Vagina (tissue), 2 donors: ENCODE measurements at regions not wholly inside any gene's neighbourhood (a gene's known extent, or its start where the extent isn't known, plus 50 kb on each side); places are given as distances from the start of the nearest gene placed in this dataset.

Source experiments
- DNase-seq, 2 donors: peaks; one replicate each; pipeline ENCODE4 v3.0.0-alpha.2; 2017; ENCODE audit errors: extremely low spot score in 2 of 2
- H3K27ac ChIP-seq: fragments of 200-600 bp; sonication (generic); one replicate; pipeline ENCODE4 v1.5.1; 2019
- H3K27me3 ChIP-seq: fragments of 200-600 bp; sonication (generic); one replicate; pipeline ENCODE4 v1.5.1; 2019
- H3K36me3 ChIP-seq, 2 donors: fragments of 200-600 bp; sonication (generic); one replicate each; pipeline ENCODE4 v1.5.1; 2017 to 2019
- H3K4me1 ChIP-seq: fragments of 200-600 bp; sonication (generic); one replicate; pipeline ENCODE4 v1.5.1; 2019
- H3K4me3 ChIP-seq, 2 donors: fragments of 200-600 bp; sonication (generic); 1 replicate in 1 of 2; 2 replicates in 1 of 2; pipeline ENCODE4 v1.5.1; 2016 to 2019
- H3K9me3 ChIP-seq: fragments of 200-600 bp; sonication (generic); one replicate; pipeline ENCODE4 v1.5.1; 2019
- POLR2A ChIP-seq, 2 donors: fragments of 450-650 bp; IDR thresholded peaks; one replicate each; pipeline ENCODE4 v1.6.1; 2017; ENCODE audit warnings: antibody characterized with exemption in 2 of 2, mild to moderate bottlenecking in 2 of 2, moderate library complexity in 2 of 2
- POLR2AphosphoS5 ChIP-seq, 2 donors: sonication (generic); formaldehyde crosslinking; IDR thresholded peaks; one replicate each; pipeline ENCODE4 v1.9.0; 2017; ENCODE audit warnings: antibody characterized with exemption in 2 of 2, mild to moderate bottlenecking in 2 of 2, low read depth in 1 of 2; ENCODE audit not compliant: insufficient read depth in 1 of 2
- intact Hi-C: fragments of 100-400 bp; cut with DNase I; formaldehyde crosslinking; loops from one replicate; pipeline ENCODE4 v1.15.1; 2023
- TF ChIP-seq, protein P1 (sequence below), 3 experiments: fragments of 450-650 bp in 2 of 3; fragments of 200-600 bp in 1 of 3; sonication (generic) in 1 of 3; IDR thresholded peaks; one replicate each; pipeline ENCODE4 v1.5.1; 2017 to 2019; ENCODE audit warnings: antibody characterized with exemption in 3 of 3, mild to moderate bottlenecking in 2 of 3, moderate library complexity in 2 of 3

DNA sequence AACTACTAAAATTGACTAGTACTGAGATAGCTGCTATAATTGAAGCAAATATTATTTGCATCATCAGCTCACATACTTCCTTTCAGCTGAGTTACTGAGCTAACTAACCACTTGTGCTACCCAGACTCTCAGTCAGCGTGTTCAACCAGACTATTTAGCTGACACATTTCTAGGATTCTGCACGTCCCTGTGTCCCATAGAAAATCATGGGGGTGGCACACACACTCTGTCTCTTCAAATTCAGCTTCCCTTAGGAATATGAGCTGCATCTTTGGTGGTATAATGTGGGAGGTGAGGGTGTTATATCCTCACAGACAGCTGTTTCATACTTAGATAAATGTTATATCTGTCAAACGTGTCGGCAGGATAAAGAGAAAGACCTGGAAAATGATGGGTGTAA, 424.0 kb downstream of the CDH2 start:
- intact Hi-C loops = no loop called here
- TF ChIP-seq POLR2AphosphoS5 (IDR thresholded peaks at IDR 0.05; ENCODE audit: insufficient read depth in 1 of 2, low read depth in 1 of 2) (no peak), POLR2A (IDR thresholded peaks at IDR 0.05) (no peak)
- TF ChIP-seq, protein P1, sequence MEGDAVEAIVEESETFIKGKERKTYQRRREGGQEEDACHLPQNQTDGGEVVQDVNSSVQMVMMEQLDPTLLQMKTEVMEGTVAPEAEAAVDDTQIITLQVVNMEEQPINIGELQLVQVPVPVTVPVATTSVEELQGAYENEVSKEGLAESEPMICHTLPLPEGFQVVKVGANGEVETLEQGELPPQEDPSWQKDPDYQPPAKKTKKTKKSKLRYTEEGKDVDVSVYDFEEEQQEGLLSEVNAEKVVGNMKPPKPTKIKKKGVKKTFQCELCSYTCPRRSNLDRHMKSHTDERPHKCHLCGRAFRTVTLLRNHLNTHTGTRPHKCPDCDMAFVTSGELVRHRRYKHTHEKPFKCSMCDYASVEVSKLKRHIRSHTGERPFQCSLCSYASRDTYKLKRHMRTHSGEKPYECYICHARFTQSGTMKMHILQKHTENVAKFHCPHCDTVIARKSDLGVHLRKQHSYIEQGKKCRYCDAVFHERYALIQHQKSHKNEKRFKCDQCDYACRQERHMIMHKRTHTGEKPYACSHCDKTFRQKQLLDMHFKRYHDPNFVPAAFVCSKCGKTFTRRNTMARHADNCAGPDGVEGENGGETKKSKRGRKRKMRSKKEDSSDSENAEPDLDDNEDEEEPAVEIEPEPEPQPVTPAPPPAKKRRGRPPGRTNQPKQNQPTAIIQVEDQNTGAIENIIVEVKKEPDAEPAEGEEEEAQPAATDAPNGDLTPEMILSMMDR (IDR thresholded peaks at IDR 0.05) = no peak
- Histone ChIP-seq H3K27ac (no peak overlapping the region), H3K4me1 (no peaks in the 10 kb centered on the region), H3K36me3 (no peaks in the 10 kb centered on the region), H3K4me3 (no peak overlapping the region), H3K27me3 (no peaks in the 10 kb centered on the region), H3K9me3 (no peaks in the 10 kb centered on the region)
- DNase-seq = no peak

DNA sequence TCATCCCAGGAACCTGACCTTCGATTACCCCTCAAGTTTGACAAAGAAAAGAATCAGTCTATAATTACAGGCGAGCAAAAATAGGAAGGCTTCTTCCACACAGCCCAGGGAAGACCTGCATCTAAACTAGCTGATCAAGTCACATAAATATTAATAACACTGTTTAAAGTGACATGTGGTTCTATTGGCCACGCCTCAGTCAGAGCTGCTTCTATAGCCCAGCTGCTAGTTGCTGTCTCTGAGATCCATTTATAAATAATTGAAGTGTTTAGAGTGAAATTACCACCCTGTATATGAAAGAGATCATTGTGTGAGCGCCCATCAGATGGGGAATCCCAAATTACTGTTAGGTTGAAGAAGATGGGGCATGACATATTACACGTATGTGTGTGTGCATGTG, 426.0 kb downstream of the CDH2 start:
- intact Hi-C loops = no loop called here
- Histone ChIP-seq H3K27ac (no peak overlapping the region), H3K27me3 (no peaks in the 10 kb centered on the region), H3K4me1 (no peaks in the 10 kb centered on the region), H3K4me3 (no peak overlapping the region), H3K9me3 (no peaks in the 10 kb centered on the region), H3K36me3 (no peaks in the 10 kb centered on the region)
- no peak for DNase-seq
- TF ChIP-seq POLR2AphosphoS5 (IDR thresholded peaks at IDR 0.05; ENCODE audit: insufficient read depth in 1 of 2, low read depth in 1 of 2) (no peak), POLR2A (IDR thresholded peaks at IDR 0.05) (no peak)
- TF ChIP-seq, protein P1 (IDR thresholded peaks at IDR 0.05) = no peak

- Histone ChIP-seq H3K4me1 (no peaks in the 10 kb centered on the region), H3K27me3 (no peaks in the 10 kb centered on the region), H3K27ac (no peak overlapping the region), H3K36me3 (no peaks in the 10 kb centered on the region), H3K9me3 (no peaks in the 10 kb centered on the region), H3K4me3 (no peak overlapping the region)
- DNase-seq = no peak
- intact Hi-C loops = no loop called here
- TF ChIP-seq POLR2A (IDR thresholded peaks at IDR 0.05) = no peak
- no peak for TF ChIP-seq POLR2AphosphoS5 (IDR thresholded peaks at IDR 0.05; ENCODE audit: insufficient read depth in 1 of 2, low read depth in 1 of 2)
- TF ChIP-seq, protein P1 (IDR thresholded peaks at IDR 0.05) = no peak
Observed at GRCh38 chr18:27750014-27750413, 426.9 kb downstream of the CDH2 start.

GRCh38 chr18:27749194-27749593, 427.7 kb downstream of the CDH2 start:
- Histone ChIP-seq H3K27me3 (no peaks in the 10 kb centered on the region), H3K4me1 (no peaks in the 10 kb centered on the region), H3K27ac (no peak overlapping the region), H3K4me3 (no peak overlapping the region), H3K9me3 (no peaks in the 10 kb centered on the region), H3K36me3 (no peaks in the 10 kb centered on the region)
- intact Hi-C loops = no loop called here
- no peak for DNase-seq
- TF ChIP-seq POLR2AphosphoS5 (IDR thresholded peaks at IDR 0.05; ENCODE audit: insufficient read depth in 1 of 2, low read depth in 1 of 2) (no peak), POLR2A (IDR thresholded peaks at IDR 0.05) (no peak)
- TF ChIP-seq, protein P1 (IDR thresholded peaks at IDR 0.05) = no peak

DNA sequence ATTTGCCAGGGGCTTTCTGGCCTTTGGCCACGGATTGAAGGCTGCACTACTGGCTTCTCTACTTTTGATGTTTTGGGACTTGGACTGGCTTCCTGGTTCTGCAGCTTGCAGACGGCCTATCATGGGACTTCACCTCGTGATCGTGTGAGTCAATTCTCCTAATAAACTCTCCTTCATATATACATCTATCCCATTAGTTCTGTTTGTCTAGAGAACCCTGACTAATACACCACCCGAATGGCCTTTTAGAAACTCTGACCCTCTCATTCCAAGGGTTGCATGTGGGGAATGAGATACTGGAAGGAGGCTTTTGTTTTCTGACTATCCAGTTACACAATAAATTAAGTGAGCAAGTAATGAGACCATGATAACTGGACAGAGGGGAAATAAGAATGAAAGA, 430.7 kb downstream of the CDH2 start:
- DNase-seq = no peak
- no peaks in the 10 kb centered on the region for H3K9me3 ChIP-seq
- no peaks in the 10 kb centered on the region for H3K36me3 ChIP-seq
- intact Hi-C loops = no loop called here
- H3K27me3 ChIP-seq = no peaks in the 10 kb centered on the region
- no peak overlapping the region for H3K4me3 ChIP-seq
- no peak overlapping the region for H3K27ac ChIP-seq
- H3K4me1 ChIP-seq = no peaks in the 10 kb centered on the region
- TF ChIP-seq POLR2A (IDR thresholded peaks at IDR 0.05) = no peak

GRCh38 chr18:27735117-27735516, 441.8 kb downstream of the CDH2 start:
- Histone ChIP-seq H3K4me3 (no peak overlapping the region), H3K4me1 (no peaks in the 10 kb centered on the region), H3K27me3 (no peaks in the 10 kb centered on the region), H3K27ac (no peak overlapping the region), H3K36me3 (no peaks in the 10 kb centered on the region), H3K9me3 (no peaks in the 10 kb centered on the region)
- no peak for DNase-seq
- no peak for TF ChIP-seq POLR2A (IDR thresholded peaks at IDR 0.05)
- TF ChIP-seq POLR2AphosphoS5 (IDR thresholded peaks at IDR 0.05; ENCODE audit: insufficient read depth in 1 of 2, low read depth in 1 of 2) = no peak
- TF ChIP-seq, protein P1 (IDR thresholded peaks at IDR 0.05) = no peak
- intact Hi-C loops = no loop called here
